Right cardiac atrium (tissue), 5 donors: ENCODE measurements at regions not wholly inside any gene's neighbourhood (a gene's known extent, or its start where the extent isn't known, plus 50 kb on each side); places are given as distances from the start of the nearest gene placed in this dataset.

ENCODE experiments used
- ATAC-seq, 2 donors: fragments of 200-7000 bp; cut with Tn5 transposase; one replicate each; pipeline versions ENCODE4 v1.8.0 to v1.9.1; 2020; ENCODE audit warnings: moderate library complexity in 2 of 2, mild to moderate bottlenecking in 1 of 2
- DNase-seq, 3 donors: peaks; one replicate each; pipeline ENCODE4 v3.0.0-alpha.2; 2020
- H3K27ac ChIP-seq: one replicate; pipeline ENCODE4 v1.5.1; 2013; ENCODE audit warnings: mild to moderate bottlenecking, low read length, control low read depth, moderate library complexity
- H3K27me3 ChIP-seq: one replicate; pipeline ENCODE4 v1.6.1; 2013; ENCODE audit not compliant: control insufficient read depth, insufficient read depth
- H3K4me1 ChIP-seq: one replicate; pipeline ENCODE4 v1.6.1; 2013; ENCODE audit warnings: low read length; ENCODE audit not compliant: control insufficient read depth, insufficient read depth
- H3K4me3 ChIP-seq: one replicate; pipeline ENCODE4 v1.5.1; 2013; ENCODE audit warnings: low read length, control low read depth
- H3K9me3 ChIP-seq: one replicate; pipeline ENCODE4 v1.6.1; 2013; ENCODE audit warnings: low read length; ENCODE audit not compliant: control insufficient read depth
- WGBS: extraction: QIAGEN DNeasy Blood & Tissue Kit; methylation state at CpG from one replicate; pipeline ENCODE4 v1.1.7; 2013; 5-methylcytosine and 5-hydroxymethylcytosine counted together
- intact Hi-C, 4 donors: fragments of 100-400 bp; cut with DNase I; formaldehyde crosslinking; loops; one replicate each; pipeline versions ENCODE4 v1.11.0 to v1.14.0; 2022 to 2023
- donor health status: healthy with polysubstance abuse.
- donor health status: DM: no; HTN: yes; CAD: no.
- donor health status: DM: no; HTN: no; CAD: no.
- donor health status: DM: no; HTN: yes; CAD: no; lungs with severe emphysema.
- donor health status: DM: yes; HTN: yes; CAD: no.

- no peak overlapping the region for H3K4me3 ChIP-seq
- H3K27me3 ChIP-seq = no peaks in the 10 kb centered on the region
- H3K9me3 ChIP-seq = no peaks in the 10 kb centered on the region
- no peak overlapping the region for H3K27ac ChIP-seq
- ATAC-seq (no peak), DNase-seq (no peak)
- H3K4me1 ChIP-seq = no peaks in the 10 kb centered on the region
- WGBS = 80% methylated on average over 3 of the region's 3 CpGs
- intact Hi-C loops = no loop called here
These were observed 305.7 kb upstream of the SNX7 start for GRCh38 chr1:98355656-98356383.

- H3K27ac ChIP-seq = no peak overlapping the region
- 92% methylated on average over 3 of the region's 3 CpGs for WGBS
These were observed 309.1 kb upstream of the SNX7 start for GRCh38 chr1:98352378-98352777.

GRCh38 chr1:98351561-98351960, 310.0 kb upstream of the SNX7 start:
- no peaks in the 10 kb centered on the region for H3K9me3 ChIP-seq
- WGBS = 68% methylated on average over 5 of the region's 5 CpGs
- no peak overlapping the region for H3K27ac ChIP-seq
- H3K4me3 ChIP-seq = no peak overlapping the region
- DNase-seq (no peak), ATAC-seq (no peak)
- intact Hi-C loops = no loop called here
- no peaks in the 10 kb centered on the region for H3K27me3 ChIP-seq
- no peaks in the 10 kb centered on the region for H3K4me1 ChIP-seq

More at GRCh38 chr1:98352378-98352777, 309.1 kb upstream of the SNX7 start:
- Histone ChIP-seq H3K4me3 (no peak overlapping the region), H3K4me1 (no peaks in the 10 kb centered on the region), H3K9me3 (no peaks in the 10 kb centered on the region), H3K27me3 (no peaks in the 10 kb centered on the region)
- no peak for DNase-seq
- ATAC-seq = no peak
- intact Hi-C loops = no loop called here

- no peaks in the 10 kb centered on the region for H3K4me1 ChIP-seq
- H3K27ac ChIP-seq = no peak overlapping the region
- WGBS = 61% methylated on average over 2 of the region's 2 CpGs
- ATAC-seq = no peak
- H3K4me3 ChIP-seq = no peak overlapping the region
- H3K9me3 ChIP-seq = no peaks in the 10 kb centered on the region
- DNase-seq = no peak
- H3K27me3 ChIP-seq = no peaks in the 10 kb centered on the region
- intact Hi-C loops = no loop called here
These were observed 316.1 kb upstream of the SNX7 start for GRCh38 chr1:98345417-98345816.

GRCh38 chr1:98344731-98345130, 316.8 kb upstream of the SNX7 start:
- 70% methylated on average over 3 of the region's 3 CpGs for WGBS
- H3K9me3 ChIP-seq = no peaks in the 10 kb centered on the region
- H3K27ac ChIP-seq = no peak overlapping the region
- H3K4me1 ChIP-seq = no peaks in the 10 kb centered on the region
- DNase-seq (no peak), ATAC-seq (no peak)
- H3K4me3 ChIP-seq = no peak overlapping the region
- intact Hi-C loops = no loop called here
- H3K27me3 ChIP-seq = no peaks in the 10 kb centered on the region

GRCh38 chr1:98342566-98342965, 319.0 kb upstream of the SNX7 start:
- Histone ChIP-seq H3K9me3 (no peaks in the 10 kb centered on the region), H3K27me3 (no peaks in the 10 kb centered on the region), H3K4me3 (no peak overlapping the region), H3K4me1 (no peaks in the 10 kb centered on the region), H3K27ac (no peak overlapping the region)
- DNase-seq (no peak), ATAC-seq (no peak)
- intact Hi-C loops = no loop called here
- 53% methylated on average over 1 of the region's 1 CpG for WGBS

- Histone ChIP-seq H3K27me3 (no peaks in the 10 kb centered on the region), H3K9me3 (no peaks in the 10 kb centered on the region), H3K27ac (no peak overlapping the region), H3K4me1 (no peaks in the 10 kb centered on the region), H3K4me3 (no peak overlapping the region)
- ATAC-seq (no peak), DNase-seq (no peak)
- intact Hi-C loops = no loop called here
- 89% methylated on average over 4 of the region's 4 CpGs for WGBS
These were observed 321.0 kb upstream of the SNX7 start for GRCh38 chr1:98340511-98340910.

- intact Hi-C loops = no loop called here
- DNase-seq (peak in 1 of 3 donors; percentile 11), ATAC-seq (peak in 1 of 2 donors; percentile 59)
- Histone ChIP-seq H3K27me3 (no peaks in the 10 kb centered on the region), H3K27ac (no peak overlapping the region), H3K9me3 (no peaks in the 10 kb centered on the region), H3K4me3 (no peak overlapping the region), H3K4me1 (no peaks in the 10 kb centered on the region)
- 54% methylated on average over 5 of the region's 5 CpGs for WGBS
These were observed 324.9 kb upstream of the SNX7 start for GRCh38 chr1:98336472-98337083.

- no peak for ATAC-seq
- H3K4me1 ChIP-seq = no peaks in the 10 kb centered on the region
- DNase-seq = no peak
- H3K27ac ChIP-seq = no peak overlapping the region
- intact Hi-C loops = no loop called here
- no peaks in the 10 kb centered on the region for H3K9me3 ChIP-seq
- H3K4me3 ChIP-seq = no peak overlapping the region
- 79% methylated on average over 3 of the region's 3 CpGs for WGBS
- no peaks in the 10 kb centered on the region for H3K27me3 ChIP-seq
These were observed 327.6 kb upstream of the SNX7 start for GRCh38 chr1:98333936-98334335.

GRCh38 chr1:98333406-98333805, 328.1 kb upstream of the SNX7 start:
- Histone ChIP-seq H3K27ac (no peak overlapping the region), H3K4me1 (no peaks in the 10 kb centered on the region), H3K27me3 (no peaks in the 10 kb centered on the region), H3K4me3 (no peak overlapping the region), H3K9me3 (no peaks in the 10 kb centered on the region)
- no peak for DNase-seq
- intact Hi-C loops = no loop called here
- ATAC-seq = no peak
- 89% methylated on average over 3 of the region's 3 CpGs for WGBS

GRCh38 chr1:98331718-98332311, 329.7 kb upstream of the SNX7 start:
- Histone ChIP-seq H3K27ac (no peak overlapping the region), H3K4me3 (no peak overlapping the region), H3K27me3 (no peaks in the 10 kb centered on the region), H3K9me3 (no peaks in the 10 kb centered on the region), H3K4me1 (no peaks in the 10 kb centered on the region)
- ATAC-seq (no peak), DNase-seq (no peak)
- intact Hi-C loops = no loop called here
- 55% methylated on average over 5 of the region's 5 CpGs for WGBS
